Gastroesophageal sphincter (tissue), 4 donors: ENCODE measurements at regions not wholly inside any gene's neighbourhood (a gene's known extent, or its start where the extent isn't known, plus 50 kb on each side); places are given as distances from the start of the nearest gene placed in this dataset.

Experiments
- ATAC-seq: fragments of 150-250 bp; one replicate; pipeline ENCODE4 v1.9.1; 2016; ENCODE audit warnings: mild to moderate bottlenecking, moderate library complexity
- H3K27ac ChIP-seq, 4 donors: fragments of 200-600 bp; sonication (generic) in 3 of 4; 1 replicate in 3 of 4; 2 replicates in 1 of 4; pipeline ENCODE4 v1.5.1; 2016 to 2019
- H3K27me3 ChIP-seq: fragments of 200-600 bp; sonication (generic); one replicate; pipeline ENCODE4 v1.5.1; 2019
- H3K36me3 ChIP-seq, 2 donors: fragments of 200-600 bp; sonication (generic); one replicate each; pipeline ENCODE4 v1.5.1; 2019; ENCODE audit warnings: control low read depth in 1 of 2
- H3K4me1 ChIP-seq, 3 donors: fragments of 200-600 bp; sonication (generic); 1 replicate in 2 of 3; 2 replicates in 1 of 3; pipeline ENCODE4 v1.5.1; 2016 to 2019; ENCODE audit warnings: control low read depth in 2 of 3
- H3K4me3 ChIP-seq, 2 donors: fragments of 200-600 bp; sonication (generic); one replicate each; pipeline ENCODE4 v1.5.1; 2019; ENCODE audit warnings: mild to moderate bottlenecking in 1 of 2, moderate library complexity in 1 of 2
- H3K9me3 ChIP-seq, 3 donors: fragments of 200-600 bp; sonication (generic); one replicate each; pipeline ENCODE4 v1.5.1; 2017 to 2019; ENCODE audit warnings: control low read depth in 2 of 3
- CTCF ChIP-seq, 4 experiments: fragments of 200-600 bp in 2 of 4; fragments of 450-650 bp in 2 of 4; sonication (generic) in 1 of 4; IDR thresholded peaks; one replicate each; pipeline ENCODE4 v1.5.1; 2017 to 2019; ENCODE audit warnings: antibody characterized with exemption in 4 of 4, mild to moderate bottlenecking in 2 of 4, moderate library complexity in 2 of 4
- EP300 ChIP-seq: sonication (generic); formaldehyde crosslinking; IDR thresholded peaks from one replicate; pipeline ENCODE4 v1.6.1; 2017; ENCODE audit warnings: antibody characterized with exemption, mild to moderate bottlenecking
- POLR2A ChIP-seq, 2 donors: fragments of 450-650 bp; IDR thresholded peaks; one replicate each; pipeline ENCODE4 v1.6.1; 2017; ENCODE audit warnings: antibody characterized with exemption in 2 of 2, mild to moderate bottlenecking in 2 of 2, moderate library complexity in 1 of 2
- POLR2AphosphoS5 ChIP-seq: sonication (generic); formaldehyde crosslinking; IDR thresholded peaks from one replicate; pipeline ENCODE4 v1.6.1; 2017; ENCODE audit warnings: antibody characterized with exemption
- WGBS, 2 donors: methylation state at CpG; one replicate each; pipeline ENCODE4 v1.1.5; 2018; ENCODE audit warnings: low coverage in 1 of 2; 5-methylcytosine and 5-hydroxymethylcytosine counted together

- ATAC-seq, result no peak
- peaks cover 0 to 11% (median 5%) of the 10 kb centered on the region in 3 donors for H3K4me1 ChIP-seq
- no peaks in the 10 kb centered on the region for H3K27me3 ChIP-seq
- H3K9me3 ChIP-seq, result peaks cover 0 to 7% (median 0%) of the 10 kb centered on the region in 3 donors
- WGBS, 2 donors, result 3 to 28% methylated on average over 3 to 7 of the region's 7 CpGs
- no peak for TF ChIP-seq EP300
- H3K27ac ChIP-seq, result no peak overlapping the region
- H3K36me3 ChIP-seq, result no peaks in the 10 kb centered on the region
- no peak overlapping the region for H3K4me3 ChIP-seq
Measured at GRCh38 chr10:10293481-10293951, 724.2 kb upstream of the CELF2 start.

DNA sequence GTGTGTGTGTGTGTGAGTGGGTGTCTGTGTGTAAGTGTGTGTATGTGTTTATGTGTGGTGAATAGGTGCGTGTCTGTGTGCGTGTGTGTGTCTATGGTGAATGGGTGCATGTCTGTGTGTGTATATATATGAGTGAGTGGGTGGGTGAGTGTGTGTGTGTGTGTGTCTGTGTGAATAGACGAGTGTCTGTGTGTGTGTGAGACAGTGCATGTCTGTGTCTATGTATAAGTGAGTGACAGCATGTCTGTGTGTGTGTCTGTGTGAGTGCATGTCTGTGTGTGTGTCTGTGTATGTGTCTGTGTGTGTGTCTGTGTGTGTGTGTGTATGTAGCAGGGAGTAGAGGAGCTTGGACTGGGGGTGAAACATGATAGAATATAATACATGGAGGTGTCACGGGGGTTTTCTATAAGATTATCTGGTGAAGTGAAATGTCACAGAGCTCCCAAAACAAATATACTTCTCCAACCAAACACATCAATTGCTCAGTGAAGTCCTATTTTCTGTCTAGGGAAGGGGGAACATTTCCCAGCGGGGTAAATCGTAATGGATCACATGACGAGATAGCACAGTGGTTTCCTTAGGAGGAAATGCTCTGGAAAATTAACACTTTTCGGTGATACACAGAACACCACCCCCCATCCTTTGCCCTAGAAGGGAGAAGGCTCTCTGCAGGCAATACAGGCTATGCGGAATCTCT is 723.3 kb upstream of the CELF2 start:
- H3K4me3 ChIP-seq, result no peak overlapping the region
- H3K36me3 ChIP-seq, result no peaks in the 10 kb centered on the region
- H3K27ac ChIP-seq, result no peak overlapping the region
- peaks cover 0 to 11% (median 5%) of the 10 kb centered on the region in 3 donors for H3K4me1 ChIP-seq
- TF ChIP-seq POLR2AphosphoS5 (no peak), EP300 (no peak), CTCF (IDR thresholded peaks at IDR 0.05) (no peak), POLR2A (IDR thresholded peaks at IDR 0.05) (no peak)
- WGBS, 2 donors, result 87 to 96% methylated on average over 8 to 9 of the region's 9 CpGs
- ATAC-seq, result no peak
- peaks cover 0 to 7% (median 0%) of the 10 kb centered on the region in 3 donors for H3K9me3 ChIP-seq
- no peaks in the 10 kb centered on the region for H3K27me3 ChIP-seq

DNA sequence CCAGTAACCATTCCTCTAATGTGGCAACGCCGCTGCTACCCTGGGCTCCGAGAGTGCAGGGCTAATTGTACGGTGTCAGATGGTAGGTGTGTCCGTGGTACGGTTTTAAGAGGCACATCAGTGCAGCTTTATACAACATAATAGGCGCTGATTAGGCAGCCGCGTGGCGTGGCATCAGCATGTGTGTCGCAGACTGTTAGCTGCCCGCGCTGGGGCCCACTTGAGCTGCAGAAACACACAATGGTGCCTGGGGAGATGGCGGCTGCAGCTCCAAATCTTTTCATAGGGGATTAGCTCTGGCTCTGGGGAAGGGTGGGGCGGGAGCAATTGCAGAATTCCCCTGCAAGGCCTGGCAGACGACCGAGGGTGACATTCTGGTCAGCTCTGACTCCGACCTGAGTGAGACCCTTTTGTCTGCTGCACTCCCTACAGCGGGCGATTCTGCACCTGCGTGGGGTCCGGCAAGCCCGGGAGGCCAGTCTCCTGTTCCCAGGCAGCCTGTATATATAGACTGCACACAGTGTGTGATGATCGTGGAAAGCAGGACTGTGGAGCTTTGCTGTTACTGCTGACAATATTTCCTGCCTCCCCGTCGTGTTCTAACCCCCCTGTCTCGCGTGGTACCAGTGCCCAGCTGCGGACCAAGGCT is 722.7 kb upstream of the CELF2 start:
- no peak overlapping the region for H3K27ac ChIP-seq
- peaks cover 0 to 11% (median 5%) of the 10 kb centered on the region in 3 donors for H3K4me1 ChIP-seq
- no peak overlapping the region for H3K4me3 ChIP-seq
- H3K9me3 ChIP-seq, result peaks cover 0 to 7% (median 0%) of the 10 kb centered on the region in 3 donors
- H3K27me3 ChIP-seq, result no peaks in the 10 kb centered on the region
- WGBS, 2 donors, result 73 to 88% methylated on average over 6 to 11 of the region's 29 CpGs
- no peaks in the 10 kb centered on the region for H3K36me3 ChIP-seq
- no peak for TF ChIP-seq POLR2A (IDR thresholded peaks at IDR 0.05)
- no peak for TF ChIP-seq POLR2AphosphoS5
- no peak for TF ChIP-seq EP300
- TF ChIP-seq CTCF (IDR thresholded peaks at IDR 0.05), result no peak
- ATAC-seq, result no peak

- Histone ChIP-seq H3K4me3 (no peak overlapping the region), H3K4me1 (peaks cover 0 to 11% (median 5%) of the 10 kb centered on the region in 3 donors), H3K27ac (no peak overlapping the region), H3K27me3 (no peaks in the 10 kb centered on the region), H3K36me3 (no peaks in the 10 kb centered on the region), H3K9me3 (peaks cover 0 to 7% (median 0%) of the 10 kb centered on the region in 3 donors)
- TF ChIP-seq POLR2A (IDR thresholded peaks at IDR 0.05) (no peak), EP300 (no peak), POLR2AphosphoS5 (no peak), CTCF (IDR thresholded peaks at IDR 0.05) (no peak)
- no peak for ATAC-seq
- WGBS, 2 donors, result 55 to 73% methylated on average over 4 to 9 of the region's 10 CpGs
Measured at GRCh38 chr10:10295537-10295936, 722.1 kb upstream of the CELF2 start.

DNA sequence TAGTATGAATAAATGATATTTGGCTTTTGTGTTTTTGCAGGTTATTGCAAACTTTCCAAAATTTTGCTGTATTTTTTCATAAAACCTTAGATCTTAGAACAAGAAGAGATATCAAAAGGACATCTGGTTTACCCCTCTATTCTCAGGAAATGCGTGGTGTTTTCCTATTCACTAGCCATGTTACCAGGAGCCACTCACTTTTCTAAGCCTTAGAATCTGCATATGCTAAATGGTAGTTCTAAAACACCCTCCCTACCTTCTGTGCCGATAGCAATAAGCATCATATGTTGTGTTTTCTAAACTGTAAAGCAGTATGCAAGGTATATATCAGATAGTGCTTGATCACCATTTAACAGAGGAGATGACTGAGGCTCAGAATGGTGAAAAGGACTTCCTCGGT is 715.0 kb upstream of the CELF2 start:
- Histone ChIP-seq H3K27me3 (no peaks in the 10 kb centered on the region), H3K27ac (no peak overlapping the region), H3K36me3 (no peaks in the 10 kb centered on the region), H3K4me1 (no peaks in the 10 kb centered on the region), H3K4me3 (no peak overlapping the region), H3K9me3 (no peaks in the 10 kb centered on the region)
- TF ChIP-seq EP300 (no peak), CTCF (IDR thresholded peaks at IDR 0.05) (no peak), POLR2AphosphoS5 (no peak), POLR2A (IDR thresholded peaks at IDR 0.05) (no peak)
- WGBS, 2 donors, result 84 to 94% methylated on average over 3 of the region's 3 CpGs
- ATAC-seq, result no peak
